SK-N-SH treated with all-trans-retinoic acid at 6 μM for 48 hours (cell line): ENCODE measurements at regions not wholly inside any gene's neighbourhood (a gene's known extent, or its start where the extent isn't known, plus 50 kb on each side); places are given as distances from the start of the nearest gene placed in this dataset.

ENCODE experiments used
- ATAC-seq: fragments of 200-7000 bp; cut with Tn5 transposase; 3 replicates; pipeline ENCODE4 v1.9.1; 2020; ENCODE audit warnings: mild to moderate bottlenecking, moderate library complexity
- BACH2 ChIP-seq: fragments of 250-450 bp; sonication (Bioruptor Pico); IDR thresholded peaks from 2 replicates; pipeline ENCODE4 v1.9.0; 2021; ENCODE audit warnings: mild to moderate bottlenecking, borderline replicate concordance
- CSDC2 ChIP-seq: fragments of 250-450 bp; sonication (Bioruptor Pico); IDR thresholded peaks from 2 replicates; pipeline ENCODE4 v1.5.0; 2020; ENCODE audit warnings: mild to moderate bottlenecking, moderate library complexity
- ESRRG ChIP-seq: fragments of 250-450 bp; sonication (Bioruptor Pico); IDR thresholded peaks from 2 replicates; pipeline ENCODE4 v1.6.1; 2021; ENCODE audit warnings: mild to moderate bottlenecking
- GLIS3 ChIP-seq: fragments of 250-450 bp; sonication (Bioruptor Pico); IDR thresholded peaks from 2 replicates; pipeline ENCODE4 v1.5.0; 2020; ENCODE audit warnings: mild to moderate bottlenecking, moderate library complexity
- ISL1 ChIP-seq: fragments of 250-450 bp; sonication (Bioruptor Pico); IDR thresholded peaks from 2 replicates; pipeline ENCODE4 v2.1.2; 2022; ENCODE audit warnings: mild to moderate bottlenecking, moderate library complexity
- OSR1 ChIP-seq: fragments of 250-450 bp; sonication (Bioruptor Pico); IDR thresholded peaks from 2 replicates; pipeline ENCODE4 v1.8.0; 2022; ENCODE audit warnings: moderate library complexity, mild to moderate bottlenecking, inconsistent platforms
- PPARA ChIP-seq: fragments of 250-450 bp; sonication (Bioruptor Pico); IDR thresholded peaks from 2 replicates; pipeline ENCODE4 v1.5.0; 2020; ENCODE audit warnings: mild to moderate bottlenecking, borderline replicate concordance
- RARB ChIP-seq: fragments of 250-450 bp; sonication (Bioruptor Pico); IDR thresholded peaks from 2 replicates; pipeline ENCODE4 v1.8.0; 2021; ENCODE audit warnings: mild to moderate bottlenecking, moderate library complexity
- SNAI2 ChIP-seq: fragments of 250-450 bp; sonication (Bioruptor Pico); IDR thresholded peaks from 2 replicates; pipeline ENCODE4 v1.5.0; 2020; ENCODE audit warnings: mild to moderate bottlenecking, moderate library complexity
- TOX ChIP-seq: fragments of 250-450 bp; sonication (Bioruptor Pico); IDR thresholded peaks from 2 replicates; pipeline ENCODE4 v1.8.0; 2021; ENCODE audit warnings: mild to moderate bottlenecking, moderate library complexity, borderline replicate concordance
- ZC3H10 ChIP-seq: fragments of 250-450 bp; sonication (Bioruptor Pico); IDR thresholded peaks from 2 replicates; pipeline ENCODE4 v1.5.1; 2021; ENCODE audit warnings: mild to moderate bottlenecking, moderate library complexity
- ZFP3 ChIP-seq: fragments of 250-450 bp; sonication (Bioruptor Pico); IDR thresholded peaks from 2 replicates; pipeline ENCODE4 v1.5.0; 2020; ENCODE audit warnings: mild to moderate bottlenecking, moderate library complexity
- ZFP30 ChIP-seq: fragments of 450-650 bp; formaldehyde crosslinking; IDR thresholded peaks from 2 replicates; pipeline ENCODE4 v1.5.0; 2022; ENCODE audit warnings: mild to moderate bottlenecking, moderate library complexity
- ZNF565 ChIP-seq: fragments of 450-650 bp; formaldehyde crosslinking; conservative IDR thresholded peaks from 2 replicates; pipeline ENCODE4 v1.5.0; 2020; ENCODE audit warnings: low read depth, mild to moderate bottlenecking, moderate library complexity
- ZNF70 ChIP-seq: fragments of 450-650 bp; formaldehyde crosslinking; IDR thresholded peaks from 2 replicates; pipeline ENCODE4 v1.5.0; 2020; ENCODE audit warnings: mild to moderate bottlenecking, moderate library complexity
- ZNF8 ChIP-seq: fragments of 450-650 bp; formaldehyde crosslinking; IDR thresholded peaks from 2 replicates; pipeline ENCODE4 v1.5.0; 2020; ENCODE audit warnings: mild to moderate bottlenecking, moderate library complexity
- TF ChIP-seq, protein P1 (sequence below): fragments of 250-450 bp; sonication (Bioruptor Pico); IDR thresholded peaks from 2 replicates; pipeline ENCODE4 v1.5.1; 2021; ENCODE audit warnings: mild to moderate bottlenecking, moderate library complexity
- TF ChIP-seq, protein P2 (sequence below): fragments of 250-450 bp; sonication (Bioruptor Pico); IDR thresholded peaks from 2 replicates; pipeline ENCODE4 v1.5.1; 2020; ENCODE audit warnings: low read depth, mild to moderate bottlenecking, moderate library complexity
- TF ChIP-seq, protein P3 (sequence below): fragments of 250-450 bp; sonication (Bioruptor Pico); IDR thresholded peaks from 2 replicates; pipeline ENCODE4 v1.8.0; 2021; ENCODE audit warnings: low read depth, mild to moderate bottlenecking, moderate library complexity, borderline replicate concordance
- TF ChIP-seq, protein P4 (sequence below): fragments of 250-450 bp; sonication (Bioruptor Pico); IDR thresholded peaks from 2 replicates; pipeline ENCODE4 v1.5.0; 2020; ENCODE audit warnings: mild to moderate bottlenecking, moderate library complexity

DNA sequence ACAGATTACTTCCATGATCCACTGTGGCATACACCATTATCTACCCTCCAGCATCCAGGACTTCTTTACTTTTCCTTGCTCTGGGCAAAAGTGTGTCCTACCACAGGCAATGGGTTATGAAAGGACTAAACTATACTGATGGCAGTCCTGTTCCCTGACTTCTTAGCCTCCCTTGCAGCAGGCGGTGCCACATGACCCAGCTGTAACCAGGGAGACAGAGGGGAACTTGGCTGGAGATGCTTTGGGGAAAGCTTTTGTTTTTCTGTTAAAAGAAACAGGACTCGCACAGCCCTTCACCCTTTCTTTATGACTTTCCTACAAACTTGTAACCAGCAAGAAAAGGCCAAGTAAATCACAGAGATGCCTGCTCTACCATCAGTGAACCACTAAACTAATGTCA lies 394.4 kb downstream of the PCNX1 start:
- TF ChIP-seq CSDC2 (CRISPR knock-in tag) (no peak), RARB (CRISPR knock-in tag) (no peak), ZNF70 (CRISPR knock-in tag) (no peak), TOX (no peak), ZNF565 (CRISPR knock-in tag) (no peak)
- TF ChIP-seq, protein P1, sequence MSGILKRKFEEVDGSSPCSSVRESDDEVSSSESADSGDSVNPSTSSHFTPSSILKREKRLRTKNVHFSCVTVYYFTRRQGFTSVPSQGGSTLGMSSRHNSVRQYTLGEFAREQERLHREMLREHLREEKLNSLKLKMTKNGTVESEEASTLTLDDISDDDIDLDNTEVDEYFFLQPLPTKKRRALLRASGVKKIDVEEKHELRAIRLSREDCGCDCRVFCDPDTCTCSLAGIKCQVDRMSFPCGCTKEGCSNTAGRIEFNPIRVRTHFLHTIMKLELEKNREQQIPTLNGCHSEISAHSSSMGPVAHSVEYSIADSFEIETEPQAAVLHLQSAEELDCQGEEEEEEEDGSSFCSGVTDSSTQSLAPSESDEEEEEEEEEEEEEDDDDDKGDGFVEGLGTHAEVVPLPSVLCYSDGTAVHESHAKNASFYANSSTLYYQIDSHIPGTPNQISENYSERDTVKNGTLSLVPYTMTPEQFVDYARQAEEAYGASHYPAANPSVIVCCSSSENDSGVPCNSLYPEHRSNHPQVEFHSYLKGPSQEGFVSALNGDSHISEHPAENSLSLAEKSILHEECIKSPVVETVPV = no peak
- TF ChIP-seq, protein P2, sequence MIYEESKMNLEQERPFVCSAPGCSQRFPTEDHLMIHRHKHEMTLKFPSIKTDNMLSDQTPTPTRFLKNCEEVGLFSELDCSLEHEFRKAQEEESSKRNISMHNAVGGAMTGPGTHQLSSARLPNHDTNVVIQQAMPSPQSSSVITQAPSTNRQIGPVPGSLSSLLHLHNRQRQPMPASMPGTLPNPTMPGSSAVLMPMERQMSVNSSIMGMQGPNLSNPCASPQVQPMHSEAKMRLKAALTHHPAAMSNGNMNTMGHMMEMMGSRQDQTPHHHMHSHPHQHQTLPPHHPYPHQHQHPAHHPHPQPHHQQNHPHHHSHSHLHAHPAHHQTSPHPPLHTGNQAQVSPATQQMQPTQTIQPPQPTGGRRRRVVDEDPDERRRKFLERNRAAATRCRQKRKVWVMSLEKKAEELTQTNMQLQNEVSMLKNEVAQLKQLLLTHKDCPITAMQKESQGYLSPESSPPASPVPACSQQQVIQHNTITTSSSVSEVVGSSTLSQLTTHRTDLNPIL (CRISPR knock-in tag) = no peak
- ATAC-seq = no peak

DNA sequence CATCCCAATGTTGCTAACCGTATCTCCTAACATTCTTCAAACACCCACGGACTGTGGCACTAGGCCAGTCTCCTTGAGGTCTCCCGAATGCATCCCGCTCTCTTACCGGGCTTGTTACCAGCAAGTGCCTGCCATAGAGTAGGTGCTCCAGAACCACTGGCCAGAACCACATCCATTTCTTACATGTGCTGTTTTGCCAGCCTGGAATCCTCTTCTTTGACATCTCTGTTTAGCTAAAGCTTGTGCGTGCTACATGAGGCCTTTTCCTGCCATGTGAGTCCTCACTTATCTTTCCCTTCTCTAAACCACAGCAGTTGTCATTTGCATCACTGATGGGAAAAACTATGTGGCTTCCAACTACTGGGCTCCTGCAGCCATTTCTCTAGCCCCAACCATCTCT lies 397.4 kb downstream of the PCNX1 start:
- no peak for TF ChIP-seq ZFP30
- TF ChIP-seq OSR1 (CRISPR knock-in tag) = no peak
- no peak for TF ChIP-seq SNAI2
- no peak for TF ChIP-seq ISL1 (CRISPR knock-in tag)
- no peak for TF ChIP-seq ZNF8 (CRISPR knock-in tag)
- TF ChIP-seq CSDC2 (CRISPR knock-in tag) = no peak
- no peak for TF ChIP-seq PPARA (CRISPR knock-in tag)
- no peak for TF ChIP-seq TOX
- TF ChIP-seq, protein P3, sequence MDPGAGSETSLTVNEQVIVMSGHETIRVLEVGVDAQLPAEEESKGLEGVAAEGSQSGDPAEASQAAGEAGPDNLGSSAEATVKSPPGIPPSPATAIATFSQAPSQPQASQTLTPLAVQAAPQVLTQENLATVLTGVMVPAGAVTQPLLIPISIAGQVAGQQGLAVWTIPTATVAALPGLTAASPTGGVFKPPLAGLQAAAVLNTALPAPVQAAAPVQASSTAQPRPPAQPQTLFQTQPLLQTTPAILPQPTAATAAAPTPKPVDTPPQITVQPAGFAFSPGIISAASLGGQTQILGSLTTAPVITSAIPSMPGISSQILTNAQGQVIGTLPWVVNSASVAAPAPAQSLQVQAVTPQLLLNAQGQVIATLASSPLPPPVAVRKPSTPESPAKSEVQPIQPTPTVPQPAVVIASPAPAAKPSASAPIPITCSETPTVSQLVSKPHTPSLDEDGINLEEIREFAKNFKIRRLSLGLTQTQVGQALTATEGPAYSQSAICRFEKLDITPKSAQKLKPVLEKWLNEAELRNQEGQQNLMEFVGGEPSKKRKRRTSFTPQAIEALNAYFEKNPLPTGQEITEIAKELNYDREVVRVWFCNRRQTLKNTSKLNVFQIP (CRISPR knock-in tag) = no peak
- TF ChIP-seq ZC3H10 (CRISPR knock-in tag) = no peak
- no peak for TF ChIP-seq ZNF565 (CRISPR knock-in tag)
- TF ChIP-seq, protein P1 = no peak
- ATAC-seq = no peak

DNA sequence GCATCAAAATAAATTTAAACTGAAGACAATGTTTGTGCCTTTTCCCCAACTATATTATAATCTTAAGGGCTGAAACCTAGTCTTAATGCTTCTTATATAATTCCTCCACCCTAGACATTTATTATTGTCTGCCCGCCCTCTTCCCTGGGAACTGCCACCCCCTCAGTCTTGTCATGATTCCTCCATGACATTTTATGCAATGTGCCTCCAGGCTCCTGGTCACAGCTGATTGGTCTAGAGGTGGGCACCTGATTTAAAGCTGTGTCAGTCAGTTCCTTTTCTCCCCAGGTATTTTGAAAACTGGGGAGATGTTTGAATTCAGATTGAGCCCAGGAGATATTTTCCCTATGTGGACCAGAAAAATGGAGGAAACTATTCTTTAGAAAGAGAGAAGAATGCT lies 401.4 kb downstream of the PCNX1 start:
- TF ChIP-seq, protein P2 (CRISPR knock-in tag) = no peak
- no peak for ATAC-seq

DNA sequence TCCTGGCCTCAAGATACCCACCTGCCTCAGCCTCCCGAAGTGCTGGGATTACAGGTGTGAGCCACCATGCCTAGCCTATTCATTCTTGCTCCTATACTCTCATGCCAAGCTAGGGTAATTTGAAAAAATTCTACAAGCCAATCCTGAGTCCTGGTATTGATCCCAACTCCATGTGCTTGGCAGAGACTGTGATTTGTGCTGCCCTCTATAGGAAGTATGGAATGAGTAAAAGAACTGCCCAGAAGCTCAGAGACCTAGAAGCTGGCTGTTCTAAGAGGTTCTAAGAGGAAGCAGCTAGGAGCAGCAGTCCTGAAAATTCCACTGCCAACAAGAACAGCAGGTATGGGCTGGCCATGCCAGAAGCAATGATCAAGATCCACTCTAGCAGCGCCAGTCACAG lies 402.5 kb downstream of the PCNX1 start:
- no peak for ATAC-seq
- TF ChIP-seq ZFP3 = no peak
- TF ChIP-seq, protein P4, sequence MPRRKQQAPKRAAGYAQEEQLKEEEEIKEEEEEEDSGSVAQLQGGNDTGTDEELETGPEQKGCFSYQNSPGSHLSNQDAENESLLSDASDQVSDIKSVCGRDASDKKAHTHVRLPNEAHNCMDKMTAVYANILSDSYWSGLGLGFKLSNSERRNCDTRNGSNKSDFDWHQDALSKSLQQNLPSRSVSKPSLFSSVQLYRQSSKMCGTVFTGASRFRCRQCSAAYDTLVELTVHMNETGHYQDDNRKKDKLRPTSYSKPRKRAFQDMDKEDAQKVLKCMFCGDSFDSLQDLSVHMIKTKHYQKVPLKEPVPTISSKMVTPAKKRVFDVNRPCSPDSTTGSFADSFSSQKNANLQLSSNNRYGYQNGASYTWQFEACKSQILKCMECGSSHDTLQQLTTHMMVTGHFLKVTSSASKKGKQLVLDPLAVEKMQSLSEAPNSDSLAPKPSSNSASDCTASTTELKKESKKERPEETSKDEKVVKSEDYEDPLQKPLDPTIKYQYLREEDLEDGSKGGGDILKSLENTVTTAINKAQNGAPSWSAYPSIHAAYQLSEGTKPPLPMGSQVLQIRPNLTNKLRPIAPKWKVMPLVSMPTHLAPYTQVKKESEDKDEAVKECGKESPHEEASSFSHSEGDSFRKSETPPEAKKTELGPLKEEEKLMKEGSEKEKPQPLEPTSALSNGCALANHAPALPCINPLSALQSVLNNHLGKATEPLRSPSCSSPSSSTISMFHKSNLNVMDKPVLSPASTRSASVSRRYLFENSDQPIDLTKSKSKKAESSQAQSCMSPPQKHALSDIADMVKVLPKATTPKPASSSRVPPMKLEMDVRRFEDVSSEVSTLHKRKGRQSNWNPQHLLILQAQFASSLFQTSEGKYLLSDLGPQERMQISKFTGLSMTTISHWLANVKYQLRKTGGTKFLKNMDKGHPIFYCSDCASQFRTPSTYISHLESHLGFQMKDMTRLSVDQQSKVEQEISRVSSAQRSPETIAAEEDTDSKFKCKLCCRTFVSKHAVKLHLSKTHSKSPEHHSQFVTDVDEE = no peak
- no peak for TF ChIP-seq OSR1 (CRISPR knock-in tag)
- TF ChIP-seq ZNF8 (CRISPR knock-in tag) = no peak
- TF ChIP-seq, protein P2 (CRISPR knock-in tag) = no peak
- TF ChIP-seq TOX = no peak
- TF ChIP-seq SNAI2 = no peak
- TF ChIP-seq, protein P3 (CRISPR knock-in tag) = no peak
- TF ChIP-seq GLIS3 (CRISPR knock-in tag) = no peak
- TF ChIP-seq ZFP30 = no peak
- no peak for TF ChIP-seq ZC3H10 (CRISPR knock-in tag)
- TF ChIP-seq BACH2 (CRISPR knock-in tag) = no peak
- no peak for TF ChIP-seq CSDC2 (CRISPR knock-in tag)
- no peak for TF ChIP-seq ESRRG (CRISPR knock-in tag)
- no peak for TF ChIP-seq ZNF565 (CRISPR knock-in tag)
